H1 (cell line): ENCODE measurements at regions not wholly inside any gene's neighbourhood (a gene's known extent, or its start where the extent isn't known, plus 50 kb on each side); places are given as distances from the start of the nearest gene placed in this dataset.

Source experiments
- CTCF ChIA-PET: fragments of 300-600 bp; sonication (Branson Sonifier 250); formaldehyde crosslinking; loops from one replicate; lab custom pipeline; 2021; ENCODE audit not compliant: partially characterized antibody; lab: Charles Lee
- POLR2A ChIA-PET: fragments of 300-600 bp; sonication (Branson Sonifier 250); formaldehyde crosslinking; loops from one replicate; lab custom pipeline; 2021; ENCODE audit warnings: inconsistent platforms; ENCODE audit not compliant: partially characterized antibody; lab: Charles Lee
- DNase-seq, 2 experiments: peaks; one replicate each; pipeline versions ENCODE4 v3.0.0 to v3.0.0-alpha.2; 2010 to 2022; ENCODE audit warnings: low spot score in 2 of 2, low read depth in 1 of 2, mixed read lengths in 1 of 2
- FAIRE-seq: peaks from 2 replicates; lab custom pipeline; 2011; peaks lifted over from hg19 to GRCh38; lab: Jason Lieb, UNC
- H2AFZ ChIP-seq: 2 replicates; pipeline ENCODE4 v1.8.1; 2012; ENCODE audit warnings: low read length, inconsistent platforms
- H2AK5ac ChIP-seq: 2 replicates; pipeline ENCODE4 v1.6.1; 2013; ENCODE audit warnings: low read depth, low read length
- H2BK120ac ChIP-seq: replicated peaks from 2 replicates; pipeline ENCODE3; 2013; ENCODE audit warnings: low read depth, low read length, inconsistent platforms
- H2BK12ac ChIP-seq: 2 replicates; pipeline ENCODE4 v1.6.1; 2013; ENCODE audit warnings: low read depth, low read length
- H2BK15ac ChIP-seq: 2 replicates; pipeline ENCODE4 v1.6.1; 2013; ENCODE audit warnings: low read length
- H2BK20ac ChIP-seq: 2 replicates; pipeline ENCODE4 v1.6.1; 2013; ENCODE audit warnings: low read length
- H2BK5ac ChIP-seq: 2 replicates; pipeline ENCODE4 v1.6.1; 2013; ENCODE audit warnings: low read depth, low read length
- H3K14ac ChIP-seq: 2 replicates; pipeline ENCODE4 v1.6.1; 2013; ENCODE audit warnings: inconsistent platforms; ENCODE audit not compliant: insufficient read length
- H3K18ac ChIP-seq: 2 replicates; pipeline ENCODE4 v1.6.1; 2013; ENCODE audit warnings: low read length; ENCODE audit errors: extremely low read depth
- H3K23ac ChIP-seq: 2 replicates; pipeline ENCODE4 v1.6.1; 2013; ENCODE audit warnings: inconsistent platforms; ENCODE audit not compliant: insufficient read length
- H3K23me2 ChIP-seq: 2 replicates; pipeline ENCODE4 v1.6.1; 2013; ENCODE audit warnings: low read depth, low read length
- H3K27ac ChIP-seq: 2 replicates; pipeline ENCODE4 v1.6.1; 2011; ENCODE audit warnings: low read depth, low read length, inconsistent platforms
- H3K27me3 ChIP-seq, 4 experiments: replicated peaks in 1 of 4; 1 replicate in 1 of 4; 2 replicates in 3 of 4; pipeline versions ENCODE4 v1.6.1 to v1.8.1; 2011 to 2013; ENCODE audit warnings: low read length in 3 of 4, mild to moderate bottlenecking in 3 of 4, inconsistent platforms in 2 of 4, mixed read lengths in 2 of 4, moderate library complexity in 1 of 4; ENCODE audit not compliant: control insufficient read depth in 3 of 4, insufficient read depth in 3 of 4; ENCODE audit errors: extremely low read depth in 1 of 4
- H3K36me3 ChIP-seq, 4 experiments: 2 replicates each; pipeline versions ENCODE4 v1.6.1 to v1.8.1; 2011 to 2013; ENCODE audit warnings: mild to moderate bottlenecking in 4 of 4, low read length in 3 of 4, moderate library complexity in 2 of 4, control low read depth in 1 of 4, inconsistent platforms in 1 of 4; ENCODE audit not compliant: insufficient read depth in 4 of 4, control insufficient read depth in 2 of 4
- H3K4ac ChIP-seq: replicated peaks from 2 replicates; pipeline ENCODE3; 2013; ENCODE audit warnings: low read length, low read depth, mixed read lengths, inconsistent platforms; ENCODE audit not compliant: insufficient read length
- H3K4me1 ChIP-seq, 4 experiments: replicated peaks in 1 of 4; 1 replicate in 1 of 4; 2 replicates in 3 of 4; pipeline versions ENCODE4 v1.6.1 to v1.8.1; 2011 to 2013; ENCODE audit warnings: low read length in 3 of 4, inconsistent platforms in 2 of 4, mixed read lengths in 1 of 4; ENCODE audit not compliant: insufficient read depth in 4 of 4, control insufficient read depth in 3 of 4
- H3K4me2 ChIP-seq, 2 experiments: 2 replicates each; pipeline versions ENCODE4 v1.6.1 to v1.8.1; 2011 to 2013; ENCODE audit warnings: low read depth in 2 of 2, low read length in 2 of 2, control low read depth in 1 of 2, inconsistent platforms in 1 of 2, mild to moderate bottlenecking in 1 of 2; ENCODE audit not compliant: insufficient read depth in 1 of 2
- H3K4me3 ChIP-seq, 4 experiments: fragments of 200-600, 300-600 bp in 1 of 4; sonication (generic), shearing (Covaris generic), sonication (Bioruptor Twin) in 1 of 4; 2 replicates each; pipeline versions ENCODE4 v1.5.1 to v1.8.1; 2011 to 2016; ENCODE audit warnings: low read length in 4 of 4, low read depth in 3 of 4, control low read depth in 2 of 4, inconsistent platforms in 2 of 4, mild to moderate bottlenecking in 2 of 4, mixed read lengths in 1 of 4, moderate library complexity in 1 of 4; ENCODE audit not compliant: insufficient read depth in 2 of 4; ENCODE audit errors: extremely low read depth in 1 of 4
- H3K56ac ChIP-seq: replicated peaks from 2 replicates; pipeline ENCODE3; 2013; ENCODE audit warnings: low read depth, mild to moderate bottlenecking, mixed read lengths, low read length, inconsistent platforms; ENCODE audit not compliant: insufficient read length
- H3K79me1 ChIP-seq: 2 replicates; pipeline ENCODE4 v1.6.1; 2013; ENCODE audit warnings: low read depth, low read length, control low read depth
- H3K79me2 ChIP-seq, 2 experiments: 2 replicates each; pipeline versions ENCODE4 v1.6.1 to v1.8.1; 2012 to 2013; ENCODE audit warnings: low read length in 2 of 2, mild to moderate bottlenecking in 2 of 2, inconsistent platforms in 1 of 2; ENCODE audit not compliant: insufficient read depth in 2 of 2, control insufficient read depth in 1 of 2
- H3K9ac ChIP-seq, 4 experiments: replicated peaks in 1 of 4; 1 replicate in 1 of 4; 2 replicates in 3 of 4; pipeline versions ENCODE4 v1.6.1 to v1.8.1; 2011 to 2013; ENCODE audit warnings: low read depth in 3 of 4, low read length in 3 of 4, control low read depth in 2 of 4, mild to moderate bottlenecking in 2 of 4, moderate library complexity in 2 of 4, inconsistent platforms in 1 of 4; ENCODE audit errors: extremely low read depth in 1 of 4
- H3K9me3 ChIP-seq, 2 experiments: 2 replicates each; pipeline versions ENCODE4 v1.6.1 to v1.8.1; 2012 to 2013; ENCODE audit warnings: mild to moderate bottlenecking in 2 of 2, moderate library complexity in 2 of 2, control low read depth in 1 of 2, inconsistent platforms in 1 of 2, low read depth in 1 of 2, low read length in 1 of 2, mixed read lengths in 1 of 2; ENCODE audit not compliant: insufficient read depth in 2 of 2
- H4K20me1 ChIP-seq, 2 experiments: replicated peaks in 1 of 2; 2 replicates each; pipeline versions ENCODE3 to v1.8.1; 2011 to 2013; ENCODE audit warnings: inconsistent platforms in 2 of 2, low read length in 2 of 2, mild to moderate bottlenecking in 1 of 2; ENCODE audit not compliant: insufficient read depth in 2 of 2, control insufficient read depth in 1 of 2
- H4K5ac ChIP-seq: 2 replicates; pipeline ENCODE4 v1.6.1; 2013; ENCODE audit warnings: low read length, low read depth, mixed read lengths, inconsistent platforms; ENCODE audit not compliant: insufficient read length
- H4K8ac ChIP-seq: 2 replicates; pipeline ENCODE4 v1.8.0; 2013; ENCODE audit warnings: mild to moderate bottlenecking, moderate library complexity, low read length, inconsistent platforms; ENCODE audit not compliant: insufficient read depth; ENCODE audit errors: extremely low read depth
- H4K91ac ChIP-seq: replicated peaks from 2 replicates; pipeline ENCODE3; 2013; ENCODE audit warnings: low read length, mixed read lengths, inconsistent platforms; ENCODE audit not compliant: insufficient read length
- BACH1 ChIP-seq: IDR thresholded peaks from 2 replicates; pipeline ENCODE4 v1.6.1; 2012; ENCODE audit warnings: low read length, improper control_type of control experiment
- BCL11A ChIP-seq, 2 experiments: IDR thresholded peaks; one replicate each; pipeline ENCODE4 v1.6.1; 2011; ENCODE audit warnings: low read depth in 2 of 2, low read length in 2 of 2, mild to moderate bottlenecking in 2 of 2
- BRCA1 ChIP-seq: IDR thresholded peaks from 2 replicates; pipeline ENCODE4 v1.6.1; 2012; ENCODE audit warnings: low read depth, low read length, improper control_type of control experiment
- CEBPB ChIP-seq: IDR thresholded peaks from 2 replicates; pipeline ENCODE4 v1.6.1; 2012; ENCODE audit warnings: low read depth, low read length
- EZH2 ChIP-seq: fragments of 200-600 bp; sonication (generic); IDR thresholded peaks from 2 replicates; pipeline ENCODE4 v1.7.1; 2012; ENCODE audit warnings: low read depth, mild to moderate bottlenecking, moderate library complexity, low read length, inconsistent platforms; ENCODE audit not compliant: severe bottlenecking
- FOSL1 ChIP-seq: IDR thresholded peaks from 2 replicates; pipeline ENCODE4 v1.6.1; 2011; ENCODE audit warnings: mild to moderate bottlenecking, low read depth, low read length, moderate library complexity; ENCODE audit not compliant: insufficient read depth
- PHF8 ChIP-seq: fragments of 200-600 bp; sonication (generic); conservative IDR thresholded peaks from 2 replicates; pipeline ENCODE4 v1.7.1; 2012; ENCODE audit warnings: low read depth, mild to moderate bottlenecking, inconsistent platforms, low read length, moderate library complexity
- RAD21 ChIP-seq, 2 experiments: IDR thresholded peaks in 1 of 2; conservative IDR thresholded peaks in 1 of 2; 2 replicates each; pipeline ENCODE4 v1.6.1; 2011; ENCODE audit warnings: low read depth in 2 of 2, low read length in 2 of 2, improper control_type of control experiment in 1 of 2, inconsistent platforms in 1 of 2, mild to moderate bottlenecking in 1 of 2, moderate library complexity in 1 of 2
- RBBP5 ChIP-seq: IDR thresholded peaks from 2 replicates; pipeline ENCODE4 v1.7.1; 2012; ENCODE audit warnings: low read depth, mild to moderate bottlenecking, inconsistent platforms, low read length, moderate library complexity, borderline replicate concordance
- RXRA ChIP-seq: IDR thresholded peaks from 2 replicates; pipeline ENCODE4 v1.6.1; 2011; ENCODE audit warnings: low read depth, mild to moderate bottlenecking, low read length, moderate library complexity; ENCODE audit not compliant: insufficient read depth
- SAP30 ChIP-seq: fragments of 300-600 bp; sonication (generic); IDR thresholded peaks from 2 replicates; pipeline ENCODE4 v1.7.1; 2012; ENCODE audit warnings: low read length, moderate library complexity, mild to moderate bottlenecking, inconsistent platforms; ENCODE audit not compliant: insufficient read depth, insufficient replicate concordance
- SIN3A ChIP-seq, 2 experiments: IDR thresholded peaks in 1 of 2; conservative IDR thresholded peaks in 1 of 2; 2 replicates each; pipeline ENCODE4 v1.6.1; 2011 to 2012; ENCODE audit warnings: low read length in 2 of 2, improper control_type of control experiment in 1 of 2, low read depth in 1 of 2, mild to moderate bottlenecking in 1 of 2
- SP4 ChIP-seq: IDR thresholded peaks from 2 replicates; pipeline ENCODE4 v1.6.1; 2012; ENCODE audit warnings: low read length, inconsistent platforms
- TBP ChIP-seq: IDR thresholded peaks from 2 replicates; pipeline ENCODE4 v1.6.1; 2011; ENCODE audit warnings: low read depth, low read length, improper control_type of control experiment
- TEAD4 ChIP-seq: IDR thresholded peaks from 2 replicates; pipeline ENCODE4 v1.6.1; 2012; ENCODE audit warnings: low read depth, low read length, inconsistent platforms, mixed read lengths
- WGBS, 2 experiments: shearing (Covaris generic) in 1 of 2; methylation state at CpG; one replicate each; pipeline versions ENCODE4 v1.1.6 to v1.1.7; 2013 to 2015; ENCODE audit warnings: low lambda C conversion rate in 2 of 2, mixed read lengths in 2 of 2, inconsistent platforms in 1 of 2, low coverage in 1 of 2, missing lambda C conversion rate in 1 of 2; ENCODE audit not compliant: insufficient replicate concordance in 2 of 2, insufficient coverage in 1 of 2, insufficient read length in 1 of 2; ENCODE audit errors: extremely low coverage in 1 of 2, missing lambda C conversion rate in 1 of 2; 5-methylcytosine and 5-hydroxymethylcytosine counted together

- H3K56ac ChIP-seq = no peak overlapping the region
- H2AK5ac ChIP-seq = no peak overlapping the region
- no peak overlapping the region for H2BK120ac ChIP-seq
- no peak overlapping the region for H3K4me3 ChIP-seq
- peaks cover 0 to 3% of the 10 kb centered on the region in 2 experiments for H4K20me1 ChIP-seq
- H3K4ac ChIP-seq = no peak overlapping the region
- no peak overlapping the region for H4K91ac ChIP-seq
- no peaks in the 10 kb centered on the region for H3K4me1 ChIP-seq
- no peak overlapping the region for H3K9ac ChIP-seq
- H4K5ac ChIP-seq = no peak overlapping the region
- H3K9me3 ChIP-seq = no peaks in the 10 kb centered on the region
- H3K27me3 ChIP-seq = no peaks in the 10 kb centered on the region
- H3K14ac ChIP-seq = no peak overlapping the region
- H3K23ac ChIP-seq = no peak overlapping the region
- H2BK15ac ChIP-seq = no peak overlapping the region
- peaks cover 3% of the 10 kb centered on the region; the same call in 1 of the 2 replicates for H3K23me2 ChIP-seq
- H2BK20ac ChIP-seq = no peak overlapping the region
- no peak overlapping the region for H2BK5ac ChIP-seq
- H4K8ac ChIP-seq = no peak overlapping the region
- 100% methylated on average over 1 of the region's 1 CpG; no CpG with 5 or more reads in 1 of the 2 experiments for WGBS, 2 experiments
- H2BK12ac ChIP-seq = no peak overlapping the region
- ChIA-PET POLR2A (no interaction called here), CTCF (interaction anchor here (0.9 to 2.2 kb wide), 3 partner anchors 12 to 182 kb away, joined by 3 to 6 read pairs (median 4); no protein-coding TSS in a partner anchor)
- FAIRE-seq = no peak
- no peak overlapping the region for H3K27ac ChIP-seq
- H3K79me1 ChIP-seq = no peaks in the 10 kb centered on the region
- H3K79me2 ChIP-seq = no peaks in the 10 kb centered on the region
- no peak overlapping the region for H2AFZ ChIP-seq
- peak in 1 of 2 experiments; percentile 7 for DNase-seq
- no peak overlapping the region for H3K4me2 ChIP-seq
- no peak overlapping the region for H3K18ac ChIP-seq
- no peaks in the 10 kb centered on the region for H3K36me3 ChIP-seq
- TF ChIP-seq FOSL1 (no peak), TEAD4 (no peak), SIN3A (conservative IDR thresholded peaks at IDR 0.05 in 1 of 2, IDR thresholded peaks at IDR 0.05 in 1 of 2; ENCODE audit: low read depth in 1 of 2, low read length in 2 of 2) (no peak), RXRA (no peak), PHF8 (no peak), BRCA1 (no peak), TBP (no peak), BCL11A (IDR thresholded peaks at IDR 0.05; ENCODE audit: low read depth in 2 of 2, low read length in 2 of 2) (no peak), SAP30 (no peak), SP4 (no peak), BACH1 (no peak), CEBPB (no peak), EZH2 (no peak), RBBP5 (no peak), RAD21 (IDR thresholded peaks at IDR 0.05 in 1 of 2, conservative IDR thresholded peaks at IDR 0.05 in 1 of 2; ENCODE audit: low read depth in 2 of 2, low read length in 2 of 2) (no peak)
Measured at GRCh38 chr9:124139001-124139400, 118.7 kb upstream of the NEK6 start.
